ENCODE measurements at regions not wholly inside any gene's neighbourhood (a gene's known extent, or its start where the extent isn't known, plus 50 kb on each side); places are given as distances from the start of the nearest gene placed in this dataset.

DNA sequence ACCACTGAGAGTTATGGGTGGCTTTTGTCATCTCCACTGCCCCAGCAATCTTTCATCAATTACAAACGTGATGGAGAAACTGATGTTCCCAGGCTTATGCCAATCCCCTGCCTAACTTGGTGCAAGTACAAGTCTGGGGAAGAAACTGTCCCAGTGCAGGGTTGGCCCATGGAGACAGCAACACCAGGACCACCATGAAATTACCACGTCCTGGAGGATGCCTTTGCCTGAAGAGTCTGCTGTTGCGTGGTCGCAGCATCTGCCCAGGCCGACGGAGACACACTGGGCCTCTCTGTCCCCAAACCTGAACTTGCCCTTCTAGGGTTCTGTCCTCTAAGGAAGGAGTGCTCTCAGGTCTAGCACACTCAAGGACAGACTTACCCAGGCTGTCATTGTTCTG, 496.8 kb upstream of the RAB6C start:
- in situ Hi-C loops (cut with HindIII; ENCODE audit: low pct_ligation_motif_present, low sequenced_read_pairs): no loop called here
- TF ChIP-seq, protein P1, sequence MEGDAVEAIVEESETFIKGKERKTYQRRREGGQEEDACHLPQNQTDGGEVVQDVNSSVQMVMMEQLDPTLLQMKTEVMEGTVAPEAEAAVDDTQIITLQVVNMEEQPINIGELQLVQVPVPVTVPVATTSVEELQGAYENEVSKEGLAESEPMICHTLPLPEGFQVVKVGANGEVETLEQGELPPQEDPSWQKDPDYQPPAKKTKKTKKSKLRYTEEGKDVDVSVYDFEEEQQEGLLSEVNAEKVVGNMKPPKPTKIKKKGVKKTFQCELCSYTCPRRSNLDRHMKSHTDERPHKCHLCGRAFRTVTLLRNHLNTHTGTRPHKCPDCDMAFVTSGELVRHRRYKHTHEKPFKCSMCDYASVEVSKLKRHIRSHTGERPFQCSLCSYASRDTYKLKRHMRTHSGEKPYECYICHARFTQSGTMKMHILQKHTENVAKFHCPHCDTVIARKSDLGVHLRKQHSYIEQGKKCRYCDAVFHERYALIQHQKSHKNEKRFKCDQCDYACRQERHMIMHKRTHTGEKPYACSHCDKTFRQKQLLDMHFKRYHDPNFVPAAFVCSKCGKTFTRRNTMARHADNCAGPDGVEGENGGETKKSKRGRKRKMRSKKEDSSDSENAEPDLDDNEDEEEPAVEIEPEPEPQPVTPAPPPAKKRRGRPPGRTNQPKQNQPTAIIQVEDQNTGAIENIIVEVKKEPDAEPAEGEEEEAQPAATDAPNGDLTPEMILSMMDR (IDR thresholded peaks at IDR 0.05; ENCODE audit: low read depth, low read length, missing control alignments): no peak
- DNase-seq: no peak
- H3K36me3 ChIP-seq (replicated peaks): no peaks in the 10 kb centered on the region
- no peak overlapping the region for H3K27ac ChIP-seq
- H3K4me3 ChIP-seq (ENCODE audit: low read depth, low read length): no peak overlapping the region
- H3K27me3 ChIP-seq (replicated peaks): no peaks in the 10 kb centered on the region

DNA sequence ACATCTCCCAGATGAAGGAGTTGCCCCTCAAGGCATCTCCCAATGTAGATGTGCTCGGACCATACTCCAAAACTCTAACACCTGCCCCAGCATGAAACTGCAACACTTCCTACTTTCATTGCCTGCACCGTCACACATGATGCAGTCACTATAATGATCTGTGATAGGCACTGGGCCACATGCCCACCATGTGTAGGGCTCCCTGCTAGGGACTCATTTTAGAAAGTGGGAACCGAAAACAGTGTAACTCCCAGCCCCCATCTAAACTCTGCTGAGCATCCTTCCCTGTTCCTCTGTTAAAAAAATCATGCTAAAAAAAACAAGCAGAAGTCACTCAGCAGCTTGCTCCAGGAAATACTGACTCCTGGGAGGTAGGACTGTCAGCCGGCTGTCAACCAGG, 496.1 kb upstream of the RAB6C start:
- H3K27ac ChIP-seq: no peak overlapping the region
- H3K27me3 ChIP-seq (replicated peaks): no peaks in the 10 kb centered on the region
- in situ Hi-C loops (cut with HindIII; ENCODE audit: low pct_ligation_motif_present, low sequenced_read_pairs): no loop called here
- TF ChIP-seq, protein P1 (IDR thresholded peaks at IDR 0.05; ENCODE audit: low read depth, low read length, missing control alignments): no peak
- H3K4me3 ChIP-seq (ENCODE audit: low read depth, low read length): no peak overlapping the region
- no peaks in the 10 kb centered on the region for H3K36me3 ChIP-seq (replicated peaks)
- no peak for DNase-seq

DNA sequence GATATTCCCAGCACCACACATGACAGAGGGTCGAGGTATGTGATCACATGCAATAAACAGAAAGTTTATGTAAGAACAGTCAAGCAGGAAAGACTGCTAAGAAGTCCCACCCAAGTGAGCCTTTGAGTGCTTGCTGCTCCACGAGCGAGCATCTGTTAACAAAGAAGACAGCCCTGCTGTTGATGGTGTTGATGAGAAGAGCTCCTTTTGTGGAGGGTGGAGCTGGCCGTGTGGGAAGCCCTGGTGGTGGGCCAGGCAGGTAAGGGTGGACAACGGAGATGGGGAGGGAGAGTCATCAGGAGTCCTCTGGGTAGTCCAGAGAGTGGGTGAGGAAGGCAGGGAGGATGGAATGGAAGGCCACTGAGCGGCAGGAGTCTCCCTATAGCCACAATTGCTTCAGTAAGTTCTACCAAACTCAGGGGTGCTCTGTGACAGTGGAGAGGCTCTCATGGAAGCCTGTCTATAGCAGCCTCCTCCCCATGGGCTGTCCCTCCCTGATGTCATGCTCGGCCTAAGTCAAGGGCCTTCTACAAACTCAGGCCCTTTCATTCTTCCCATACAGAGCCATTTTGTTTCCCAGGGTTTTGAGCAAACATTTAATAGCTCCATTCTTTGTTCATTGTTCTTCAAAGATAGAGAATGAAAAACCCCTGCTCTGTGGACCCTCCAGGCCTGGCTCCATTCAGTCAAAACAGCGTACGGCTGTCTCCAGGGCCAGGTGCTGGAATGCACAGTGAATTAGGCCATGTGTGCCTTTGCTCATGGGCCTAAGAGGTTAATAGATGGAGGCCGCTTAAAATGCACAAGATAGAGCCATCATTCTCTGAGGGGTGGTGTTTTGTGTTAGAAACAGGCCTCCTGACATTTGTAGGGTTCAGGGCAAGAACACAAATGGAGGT, 494.2 kb upstream of the RAB6C start:
- DNase-seq: no peak
- H3K4me3 ChIP-seq (ENCODE audit: low read depth, low read length): no peak overlapping the region
- H3K27ac ChIP-seq: no peak overlapping the region
- TF ChIP-seq, protein P1 (IDR thresholded peaks at IDR 0.05; ENCODE audit: low read depth, low read length, missing control alignments): no peak
- no peaks in the 10 kb centered on the region for H3K27me3 ChIP-seq (replicated peaks)
- in situ Hi-C loops (cut with HindIII; ENCODE audit: low pct_ligation_motif_present, low sequenced_read_pairs): no loop called here
- no peaks in the 10 kb centered on the region for H3K36me3 ChIP-seq (replicated peaks)

DNA sequence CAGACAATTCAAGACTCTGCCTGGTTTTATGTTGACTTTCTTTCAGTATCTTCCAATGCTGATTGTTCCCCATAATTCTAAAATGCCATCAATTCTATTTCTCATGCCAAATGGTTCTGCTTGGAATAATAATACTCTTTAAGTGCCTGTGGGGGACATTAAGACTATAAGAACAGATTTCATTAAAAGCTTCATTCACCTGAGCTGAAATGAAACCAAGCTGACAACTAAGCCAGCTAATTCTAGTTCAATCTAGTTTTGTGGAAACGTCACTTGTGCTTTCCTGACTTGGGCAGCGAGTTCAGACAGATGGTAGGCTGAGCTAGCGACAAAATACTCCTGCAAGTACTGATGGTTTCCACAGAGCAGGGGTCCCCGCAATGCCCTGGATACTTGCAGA, 491.1 kb upstream of the RAB6C start:
- no peaks in the 10 kb centered on the region for H3K36me3 ChIP-seq (replicated peaks)
- DNase-seq: no peak
- no peak overlapping the region for H3K4me3 ChIP-seq (ENCODE audit: low read depth, low read length)
- no peak overlapping the region for H3K27ac ChIP-seq
- TF ChIP-seq, protein P1 (IDR thresholded peaks at IDR 0.05; ENCODE audit: low read depth, low read length, missing control alignments): no peak
- in situ Hi-C loops (cut with HindIII; ENCODE audit: low pct_ligation_motif_present, low sequenced_read_pairs): no loop called here
- H3K27me3 ChIP-seq (replicated peaks): no peaks in the 10 kb centered on the region

GRCh38 chr2:129490641-129491040, 488.8 kb upstream of the RAB6C start:
- no peak overlapping the region for H3K4me3 ChIP-seq (ENCODE audit: low read depth, low read length)
- in situ Hi-C loops (cut with HindIII; ENCODE audit: low pct_ligation_motif_present, low sequenced_read_pairs): no loop called here
- H3K27ac ChIP-seq: no peak overlapping the region
- H3K36me3 ChIP-seq (replicated peaks): no peaks in the 10 kb centered on the region
- TF ChIP-seq, protein P1 (IDR thresholded peaks at IDR 0.05; ENCODE audit: low read depth, low read length, missing control alignments): no peak
- DNase-seq: no peak
- H3K27me3 ChIP-seq (replicated peaks): no peaks in the 10 kb centered on the region

All from brain microvascular endothelial cell (primary cell).